HG03571 (cell line): ENCODE measurements at regions not wholly inside any gene's neighbourhood (a gene's known extent, or its start where the extent isn't known, plus 50 kb on each side); places are given as distances from the start of the nearest gene placed in this dataset.
"Not testable (repeated sequence)": the region's sequence is repeated elsewhere in the genome, so short reads cannot be mapped to it uniquely, and the experiment has no call there.

Experiments used
- ATAC-seq: cut with Tn5 transposase; IDR thresholded peaks from one replicate; pipeline ENCODE4 v1.9.1; 2021; ENCODE audit not compliant: unreplicated experiment

DNA sequence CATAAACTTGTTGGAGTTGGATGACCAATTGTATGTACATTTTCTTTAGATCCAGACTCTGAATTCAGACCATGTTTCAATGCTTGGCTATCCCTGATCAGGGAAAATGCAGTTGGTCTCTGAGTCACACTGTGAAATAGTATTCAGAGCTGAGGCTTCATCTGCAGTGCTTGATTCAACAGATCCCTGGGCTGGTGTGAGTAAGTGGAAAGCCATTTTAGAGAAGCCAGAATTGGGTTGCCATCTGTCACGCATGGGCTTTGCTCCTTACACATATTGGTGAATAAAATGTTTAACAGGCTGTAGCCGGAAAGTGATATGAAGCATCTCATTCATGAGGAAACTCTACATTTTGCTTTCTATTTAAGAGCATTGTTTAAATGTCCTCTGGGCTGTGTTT is 50.0 kb upstream of the ACYP2 start:
- ATAC-seq, result no peak

DNA sequence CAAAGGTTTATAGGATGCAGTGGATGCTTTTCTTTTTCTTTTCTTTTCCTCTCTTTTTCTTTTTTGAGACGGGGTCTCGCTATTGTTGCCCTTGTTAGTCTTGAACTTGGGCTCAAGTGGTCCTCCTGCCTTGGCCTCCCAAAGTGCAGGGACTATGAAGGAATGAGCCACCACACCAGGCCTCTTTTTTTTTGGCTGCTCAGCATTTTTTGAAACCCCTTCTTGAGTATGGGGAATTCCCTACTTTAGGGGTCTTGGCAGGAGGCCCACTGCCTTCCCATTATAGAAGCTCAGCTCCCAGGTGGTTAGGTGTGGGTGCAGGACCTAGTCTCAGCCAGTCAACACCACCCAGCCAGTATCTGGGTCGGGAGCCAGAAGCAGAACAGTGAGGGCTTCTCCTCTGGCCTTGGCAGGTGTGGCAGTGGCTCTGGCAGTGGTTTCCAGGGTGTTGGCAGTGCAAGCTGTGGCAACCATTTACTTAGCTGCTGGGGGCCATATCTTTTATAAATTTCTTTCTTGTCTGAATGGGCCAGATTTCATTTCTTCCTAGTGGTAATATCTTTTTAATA is 51.4 kb upstream of the ACYP2 start:
- ATAC-seq, result no peak

DNA sequence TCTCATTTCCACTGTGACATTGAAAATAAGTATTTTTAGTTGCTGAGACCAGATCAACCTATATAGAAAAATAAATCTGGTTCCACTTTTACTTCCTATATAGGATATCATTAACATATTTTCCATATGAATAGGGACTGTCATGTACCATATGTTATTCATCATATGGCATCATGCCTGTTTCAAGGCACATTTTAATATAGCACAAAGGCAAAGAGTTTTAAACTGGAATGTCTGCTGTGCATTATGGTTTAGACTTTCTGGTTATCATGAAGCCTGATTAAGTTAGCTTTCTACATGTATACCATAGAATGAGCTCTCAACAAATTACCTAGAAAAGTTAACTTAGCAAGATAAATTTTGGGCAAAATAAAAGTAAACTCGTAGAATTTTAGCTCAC is 53.0 kb upstream of the ACYP2 start:
- ATAC-seq, result no peak

DNA sequence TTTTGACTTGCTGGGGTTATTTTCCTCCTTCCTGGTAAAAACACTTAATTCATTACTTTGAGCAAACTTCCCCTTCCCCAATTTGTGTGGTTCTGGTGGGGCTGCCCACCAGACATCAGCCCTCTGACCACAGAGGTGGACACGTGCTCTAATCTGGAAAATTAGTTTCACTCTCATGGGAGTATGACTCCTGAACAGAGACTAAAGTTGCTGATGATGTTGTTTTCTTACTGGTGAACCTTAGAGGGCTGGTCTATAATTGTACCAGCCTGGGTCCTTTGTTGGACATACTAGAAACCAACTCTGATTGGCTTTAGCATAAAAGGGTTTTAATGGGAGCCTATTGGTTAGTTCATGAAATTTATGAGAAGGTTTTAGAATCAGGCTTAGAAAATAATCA is 54.1 kb upstream of the ACYP2 start:
- no peak for ATAC-seq

DNA sequence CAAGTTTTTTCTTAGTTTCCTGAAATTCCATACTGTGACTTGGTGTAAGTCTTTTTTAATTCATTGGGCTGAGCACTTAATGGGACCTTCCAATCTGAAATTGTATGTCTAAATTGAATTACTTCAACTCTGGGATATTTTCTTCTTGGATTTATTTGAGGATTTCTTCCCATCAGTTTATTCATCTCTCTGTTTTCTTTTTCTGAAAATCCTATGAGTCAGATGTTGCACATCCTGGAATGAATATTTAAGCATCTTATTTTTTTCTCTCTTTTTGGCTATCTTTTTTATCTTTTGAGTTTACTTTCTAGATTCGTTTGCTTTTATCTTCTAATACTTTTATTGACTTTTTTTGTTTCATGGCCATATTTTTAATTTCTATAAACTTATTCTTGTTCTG is 55.4 kb upstream of the ACYP2 start:
- ATAC-seq, result no peak

DNA sequence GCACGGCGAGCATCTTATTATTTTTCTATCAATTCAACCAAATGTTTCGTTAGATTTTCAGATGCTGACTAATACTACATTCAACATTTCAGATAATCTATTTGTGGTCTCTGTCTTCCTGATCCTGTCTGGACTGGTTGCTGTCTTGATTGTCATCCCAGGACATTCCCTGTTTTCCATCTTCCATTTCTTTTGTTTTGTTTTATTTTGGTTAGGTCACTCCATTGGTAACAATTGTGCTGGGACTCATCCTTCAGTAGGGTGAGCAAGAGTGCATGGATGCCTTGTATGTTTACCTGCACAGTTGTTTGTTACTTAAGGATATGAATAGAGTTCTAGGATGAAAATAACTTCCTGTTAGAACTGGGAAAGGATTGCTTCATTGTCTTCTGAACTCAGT is 55.9 kb upstream of the ACYP2 start:
- no peak for ATAC-seq

DNA sequence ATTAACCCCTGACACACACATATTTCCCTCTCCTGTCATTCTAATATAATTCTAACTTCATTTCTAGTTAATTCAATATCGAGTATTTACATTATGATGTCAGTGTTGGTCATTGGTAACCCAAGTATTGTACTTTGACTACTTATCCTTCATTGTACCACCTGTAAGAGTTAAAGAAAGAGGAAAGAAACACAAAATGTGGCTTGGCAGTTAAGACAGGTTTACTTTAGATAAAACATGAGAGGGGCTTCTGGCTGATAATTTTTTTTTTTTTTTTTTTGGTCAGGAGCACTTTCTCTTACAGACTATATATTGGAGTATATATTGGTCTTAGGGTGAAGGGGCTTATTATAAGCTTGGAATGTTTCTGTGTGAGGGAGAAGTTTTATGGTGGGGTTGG is 57.0 kb upstream of the ACYP2 start:
- ATAC-seq, result no peak

DNA sequence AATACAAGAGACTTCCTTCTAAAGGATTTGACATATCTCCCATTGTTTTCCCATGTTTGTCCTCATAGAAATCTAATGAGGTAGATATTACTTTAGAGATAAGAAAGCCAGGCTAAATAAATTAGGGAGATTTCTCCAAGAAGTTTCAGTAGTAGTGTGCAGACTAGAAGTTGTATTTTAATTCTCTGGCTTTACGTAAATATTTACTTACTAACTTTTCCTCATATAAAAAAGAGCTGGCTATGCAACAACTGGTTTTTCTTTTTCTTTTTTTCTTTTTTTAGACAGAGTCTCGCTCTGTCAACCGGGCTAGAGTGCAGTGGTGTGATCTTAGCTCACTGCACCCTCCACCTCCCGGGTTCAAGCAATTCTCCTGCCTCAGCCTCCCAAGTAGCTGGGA is 60.6 kb upstream of the ACYP2 start:
- no peak for ATAC-seq

DNA sequence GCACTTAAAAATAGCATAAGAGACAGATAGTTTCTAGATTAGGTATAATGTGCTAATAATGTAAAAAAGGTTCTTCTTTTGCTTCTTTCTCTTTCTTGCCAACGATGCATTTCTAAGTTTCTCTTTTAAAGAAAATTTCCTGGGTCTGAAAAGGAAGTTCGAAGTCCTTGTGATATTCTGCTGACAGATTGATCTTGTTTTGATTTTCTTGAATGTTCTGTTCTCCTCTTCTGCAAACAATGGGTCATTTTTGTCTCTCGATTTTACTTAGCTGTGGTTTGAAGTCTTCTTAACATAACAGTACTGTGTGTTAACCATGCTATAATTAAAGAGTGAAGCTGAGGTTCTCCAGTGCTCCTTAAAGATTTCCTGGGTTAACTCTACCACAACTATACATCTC is 61.1 kb upstream of the ACYP2 start:
- peak; percentile 50 for ATAC-seq

DNA sequence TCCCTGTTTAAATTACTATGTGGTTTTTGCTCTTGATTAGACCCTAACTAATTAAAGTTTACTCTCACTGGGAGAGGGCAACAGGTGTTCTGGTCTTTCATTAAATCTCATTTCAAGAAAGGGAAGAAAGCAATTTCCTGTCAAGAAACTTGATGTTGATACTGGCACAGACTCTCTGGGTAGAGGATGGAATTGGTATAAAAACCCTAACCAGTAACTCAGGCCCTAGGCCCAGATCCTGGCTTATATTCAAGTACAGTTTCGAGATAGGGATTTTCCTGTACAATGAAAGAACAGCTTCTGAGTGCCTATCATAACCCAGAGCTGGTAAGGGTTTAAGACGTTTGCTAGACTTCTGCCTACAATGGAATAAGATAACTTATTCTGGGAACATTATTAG is 61.6 kb upstream of the ACYP2 start:
- peak; percentile 30 for ATAC-seq

DNA sequence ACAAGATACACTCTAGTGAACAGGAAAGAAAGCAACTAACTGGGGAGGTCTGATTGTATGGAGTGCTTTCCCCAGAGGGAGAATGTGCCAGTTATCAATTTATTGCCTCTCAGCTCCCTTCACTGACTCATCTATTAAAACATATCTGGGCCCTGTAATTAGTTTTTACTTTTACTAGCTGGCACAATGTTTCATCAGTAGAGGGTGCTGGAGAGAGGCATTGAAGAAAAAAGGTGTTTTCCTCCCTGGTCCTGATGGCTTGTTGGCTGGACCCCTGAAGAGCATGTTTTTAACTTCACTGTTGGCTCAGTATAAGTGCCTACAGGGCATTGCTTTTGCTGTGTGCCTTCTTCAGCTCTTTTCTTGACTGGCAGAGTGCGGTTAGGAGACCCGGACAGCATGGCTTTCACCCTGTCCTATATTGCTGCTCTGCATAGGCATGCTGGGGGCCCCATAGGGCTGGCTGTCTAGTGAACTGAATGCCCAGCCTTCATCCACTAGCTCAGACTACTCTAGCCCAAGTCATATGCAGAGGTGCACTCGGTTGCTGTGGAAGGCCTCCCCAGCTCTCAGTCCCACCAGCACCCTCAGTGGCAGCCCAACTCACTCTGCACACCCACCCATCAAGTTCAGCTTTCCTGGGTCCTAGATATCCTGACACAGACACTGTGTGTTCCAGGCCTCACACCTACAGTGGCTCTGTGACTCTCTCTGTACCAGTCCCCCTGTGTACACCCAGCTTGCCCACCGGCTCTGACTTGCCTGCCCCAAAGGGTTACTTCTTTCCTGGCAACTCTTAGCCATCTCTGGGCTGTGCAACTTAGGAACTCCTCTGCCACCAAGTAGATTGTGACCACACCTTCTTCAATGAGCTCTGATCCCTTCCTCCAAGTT is 62.3 kb upstream of the ACYP2 start:
- ATAC-seq, result no peak

DNA sequence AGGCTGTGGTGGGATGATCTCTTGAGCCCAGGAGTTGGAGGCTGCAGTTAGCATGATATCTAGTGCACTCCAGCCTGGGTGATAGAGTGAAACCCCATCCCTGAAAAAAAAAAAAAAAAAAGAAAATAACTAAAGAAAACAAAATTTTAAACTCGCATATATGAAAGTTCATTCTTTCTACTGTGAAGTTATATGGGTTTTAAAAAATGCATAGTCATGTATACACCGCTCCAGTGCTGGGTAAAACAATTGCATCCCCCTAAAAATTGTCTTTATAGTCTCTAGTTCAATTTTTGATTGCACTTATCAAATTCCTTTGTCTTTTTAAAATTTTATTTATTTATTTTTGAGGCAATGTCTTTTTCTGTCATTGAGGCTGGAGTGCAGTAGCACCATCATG is 65.0 kb upstream of the ACYP2 start:
- ATAC-seq, result no peak

DNA sequence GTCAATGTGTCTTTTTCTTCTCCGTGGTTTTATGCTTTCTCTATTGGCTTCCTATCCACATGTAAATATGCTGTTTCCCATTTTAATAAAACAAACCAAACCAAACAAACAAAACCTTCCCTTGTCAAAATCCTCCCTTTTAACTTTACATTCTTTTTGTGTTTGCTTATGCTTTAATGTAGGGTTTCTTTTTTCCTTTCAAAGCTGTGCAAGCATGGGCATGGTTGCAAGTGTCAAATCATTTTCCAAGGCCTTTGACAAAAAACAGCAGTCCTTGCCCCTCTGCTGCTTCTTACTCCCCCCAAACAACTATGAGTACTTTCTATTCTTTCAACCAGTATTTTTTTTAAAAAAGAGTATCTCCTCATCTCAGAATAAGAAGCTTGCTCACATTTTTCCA is 66.0 kb upstream of the ACYP2 start:
- ATAC-seq, result no peak

DNA sequence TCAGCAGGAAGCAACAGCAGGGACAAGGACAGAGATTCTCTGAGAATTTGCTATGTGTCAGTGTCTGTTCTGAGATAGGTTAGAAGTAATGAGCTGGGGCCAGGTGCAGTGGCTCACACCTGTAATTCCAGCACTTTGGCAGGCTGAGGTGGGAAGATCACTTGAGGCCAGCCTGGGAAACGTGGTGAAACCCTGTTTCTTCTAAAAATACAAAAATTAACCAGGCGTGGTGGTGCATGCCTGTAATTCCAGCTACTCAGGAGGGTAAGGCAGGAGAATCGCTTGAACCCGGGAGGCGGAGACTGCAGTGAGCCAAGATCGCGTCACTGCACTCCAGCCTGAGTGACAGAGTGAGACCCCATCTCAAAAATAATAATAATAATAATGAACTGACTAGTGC is 66.5 kb upstream of the ACYP2 start:
- ATAC-seq, result not testable (repeated sequence)

DNA sequence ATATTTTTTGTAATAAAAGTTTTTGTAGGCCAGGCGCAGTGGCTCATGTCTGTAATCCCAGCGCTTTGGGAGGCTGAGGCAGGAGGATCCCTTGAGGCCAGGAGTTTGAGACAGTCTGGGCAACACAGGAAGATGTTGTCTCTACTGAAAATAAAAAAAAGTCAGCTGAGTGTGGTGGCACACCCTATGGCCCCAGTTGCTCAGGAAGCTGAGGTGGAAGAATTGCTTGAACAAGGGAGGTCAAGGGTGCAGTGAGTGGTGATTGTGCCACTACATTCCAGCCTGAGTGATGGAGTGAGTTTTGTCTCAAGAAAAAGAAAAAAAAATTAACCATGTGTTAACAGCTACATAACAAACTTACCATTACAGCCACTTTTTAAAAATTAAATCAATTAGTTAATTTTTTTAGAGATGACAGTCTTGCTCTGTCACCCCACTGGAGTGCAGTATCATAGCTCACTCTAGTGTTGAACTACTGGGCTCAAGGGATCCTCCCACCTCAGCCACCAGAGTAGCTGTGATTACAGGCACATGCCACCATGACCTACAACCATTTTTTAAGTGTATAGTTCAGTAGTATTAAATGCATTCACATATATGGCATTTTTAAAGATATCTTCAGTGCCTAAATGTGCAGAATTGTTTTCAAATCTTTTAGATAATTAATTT is 67.2 kb upstream of the ACYP2 start:
- ATAC-seq, result no peak

DNA sequence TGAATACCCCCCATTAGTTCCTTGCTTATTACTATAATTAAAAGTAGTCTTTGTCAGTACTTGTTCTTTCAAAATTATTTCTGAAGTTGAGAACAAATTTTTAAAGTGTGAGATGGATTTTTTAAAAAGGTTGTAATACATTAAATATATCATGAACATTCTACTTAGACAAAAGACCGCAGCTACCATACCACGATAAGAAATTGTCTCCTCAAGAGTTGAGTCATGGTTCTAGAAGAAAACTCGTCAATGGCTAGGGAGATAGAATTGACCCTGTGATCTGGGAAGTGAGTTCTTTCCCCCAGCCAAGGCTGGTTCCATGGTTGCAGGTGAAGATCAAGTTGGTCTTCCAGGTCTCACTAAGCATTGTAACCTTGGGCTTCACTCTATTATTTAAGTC is 67.8 kb upstream of the ACYP2 start:
- no peak for ATAC-seq

DNA sequence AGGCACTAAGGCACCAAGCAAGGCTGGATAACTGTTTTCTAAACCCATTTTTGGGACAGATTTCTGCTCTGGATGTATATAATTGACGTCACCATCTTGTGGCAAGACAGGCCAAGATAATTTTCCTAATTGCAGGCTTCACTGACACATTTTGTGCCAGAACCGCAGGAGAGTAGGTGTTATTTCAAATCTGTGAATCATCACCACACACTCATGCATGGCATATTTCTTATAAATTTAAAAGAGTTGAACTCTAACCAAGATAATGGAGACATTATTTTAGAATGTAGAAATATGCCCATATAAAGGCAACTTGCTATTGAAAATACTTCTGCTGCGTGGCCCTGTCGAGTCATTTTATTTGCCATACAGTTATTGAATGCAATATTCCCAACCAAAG is 68.3 kb upstream of the ACYP2 start:
- no peak for ATAC-seq

DNA sequence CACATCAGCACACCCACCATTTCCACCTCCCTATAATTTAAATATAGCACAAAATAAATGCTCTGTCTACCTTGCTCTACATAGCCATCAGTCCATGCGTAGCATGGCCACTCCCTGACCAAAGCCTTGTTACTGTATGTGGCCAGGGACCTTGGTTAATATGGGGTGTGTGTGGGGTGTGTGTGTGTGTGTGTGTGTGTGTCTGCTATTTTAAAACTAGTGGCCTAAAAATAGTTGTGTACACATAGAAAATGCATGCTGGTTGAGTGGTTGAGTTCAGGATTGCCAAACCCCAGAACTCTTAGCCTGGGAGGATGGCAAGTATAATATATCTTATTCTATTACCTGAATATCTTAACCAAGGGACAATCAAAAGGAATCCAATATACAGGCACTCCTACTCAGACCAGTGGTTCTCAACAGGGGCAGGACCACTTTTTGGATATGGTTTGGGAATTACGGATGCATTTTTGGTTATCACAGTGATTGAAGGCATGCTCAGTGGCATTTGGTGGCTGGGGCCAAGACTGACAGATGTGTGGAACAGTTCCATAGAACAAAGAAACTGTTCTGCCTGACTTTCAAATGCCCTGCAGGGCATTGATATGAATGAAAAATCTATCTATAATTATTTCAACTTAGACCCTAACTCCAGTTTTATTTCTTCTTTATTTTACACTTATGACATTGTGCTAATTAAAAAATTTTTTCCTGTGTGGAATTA is 72.3 kb upstream of the PSME4 start:
- no peak for ATAC-seq

DNA sequence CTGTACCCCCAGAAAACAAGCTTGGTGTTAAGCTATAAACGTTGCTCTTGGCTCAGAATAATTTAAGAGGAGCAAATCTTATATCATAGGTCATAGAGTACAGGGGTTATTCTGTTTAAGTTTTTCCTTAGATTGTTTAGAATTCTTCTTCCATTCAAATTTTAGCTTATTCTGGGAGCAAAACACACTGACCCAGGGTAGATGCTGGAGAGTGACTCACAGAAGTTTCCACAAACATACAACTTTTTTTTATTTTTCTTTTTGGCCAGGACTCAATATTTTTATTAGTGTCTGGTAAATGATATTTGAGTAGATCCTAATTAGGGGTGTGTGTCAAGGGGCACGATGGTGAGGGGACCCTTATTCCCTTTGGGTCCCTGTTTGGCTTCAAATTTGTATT is 71.5 kb upstream of the PSME4 start:
- ATAC-seq, result no peak

DNA sequence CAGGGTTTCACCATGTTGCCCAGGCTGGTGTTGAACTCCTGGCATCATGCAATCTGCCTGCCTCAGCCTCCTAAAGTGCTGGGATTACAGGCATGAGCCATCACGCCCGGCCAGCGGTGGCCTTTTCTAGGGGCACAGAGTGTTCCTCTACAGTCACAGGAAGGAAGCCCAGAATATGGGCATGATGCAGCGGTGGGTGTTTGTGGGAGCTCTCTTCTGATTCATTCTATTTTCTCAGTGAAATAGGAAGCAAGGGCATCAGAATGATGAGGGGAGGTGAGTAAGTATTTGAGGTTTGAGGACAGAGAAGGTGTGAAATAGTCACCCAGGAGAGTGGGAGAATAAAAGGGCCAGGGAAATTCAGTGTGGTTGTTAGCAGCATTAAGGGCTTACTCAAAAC is 70.3 kb upstream of the PSME4 start:
- no peak for ATAC-seq

DNA sequence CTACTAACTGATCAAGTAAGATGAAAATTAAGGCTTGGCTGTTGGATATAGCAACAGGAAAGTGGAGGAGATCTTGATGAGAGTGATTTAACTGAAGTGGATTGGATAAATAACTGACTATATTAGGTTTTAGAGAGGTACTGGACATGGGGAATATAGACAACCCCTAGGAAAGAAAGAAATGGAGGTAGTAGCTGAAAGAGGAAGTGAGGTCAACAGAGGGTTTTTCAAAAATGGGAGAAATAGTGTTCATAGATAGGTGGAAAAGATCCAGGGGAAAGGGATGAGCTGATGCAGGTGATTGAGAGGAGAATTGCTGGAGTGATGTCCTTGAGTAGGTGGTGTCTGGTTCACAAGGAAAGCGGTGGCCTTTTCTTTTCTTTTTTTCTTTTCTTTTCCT is 69.9 kb upstream of the PSME4 start:
- no peak for ATAC-seq

DNA sequence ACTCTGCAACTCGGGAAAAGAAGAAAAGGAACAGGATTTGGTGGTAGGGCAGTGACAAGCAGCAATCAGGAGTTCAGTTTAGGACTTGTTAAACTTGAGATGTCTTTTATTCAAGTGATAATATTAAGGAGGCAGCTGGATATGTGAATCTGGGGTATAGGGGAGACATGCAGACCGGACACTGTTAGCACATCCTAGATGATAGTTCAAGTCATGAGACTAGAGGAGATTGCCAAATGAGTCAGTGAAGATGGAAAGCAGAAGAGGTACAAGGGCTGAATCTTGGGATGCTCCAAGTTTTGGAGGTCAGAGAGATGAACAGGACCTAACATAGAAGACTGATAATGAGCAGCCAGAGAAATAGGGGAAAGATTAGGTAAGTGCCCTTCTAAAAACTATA is 69.5 kb upstream of the PSME4 start:
- no peak for ATAC-seq
